SH-SY5Y (cell line): ENCODE measurements at regions not wholly inside any gene's neighbourhood (a gene's known extent, or its start where the extent isn't known, plus 50 kb on each side); places are given as distances from the start of the nearest gene placed in this dataset.

Experiments used
- GATA2 ChIP-seq: IDR thresholded peaks from 2 replicates; pipeline ENCODE4 v1.6.1; 2011; ENCODE audit warnings: mild to moderate bottlenecking, low read depth, low read length
- GATA3 ChIP-seq: IDR thresholded peaks from 2 replicates; pipeline ENCODE4 v1.6.1; 2011; ENCODE audit warnings: low read depth, mild to moderate bottlenecking, low read length, moderate library complexity

- TF ChIP-seq GATA2 (no peak), GATA3 (no peak)
Observed at GRCh38 chr3:79986338-79986737, 218.5 kb upstream of the ROBO1 start.
